Mesothelial cell of epicardium (in vitro differentiated cells): ENCODE measurements at regions not wholly inside any gene's neighbourhood (a gene's known extent, or its start where the extent isn't known, plus 50 kb on each side); places are given as distances from the start of the nearest gene placed in this dataset.
"Not testable (repeated sequence)": the region's sequence is repeated elsewhere in the genome, so short reads cannot be mapped to it uniquely, and the experiment has no call there.

Experiments
- DNase-seq, 2 experiments: peaks; one replicate each; pipeline ENCODE4 v3.0.0; 2021; ENCODE audit warnings: low spot score in 2 of 2; ENCODE audit not compliant: unreplicated experiment in 2 of 2
- H3K27ac Mint-ChIP-seq: 2 replicates; pipeline ENCODE4 v1.8.0; 2021; ENCODE audit warnings: mixed read lengths
- H3K27me3 Mint-ChIP-seq: 2 replicates; pipeline ENCODE4 v1.8.0; 2021; ENCODE audit warnings: low read depth, mixed read lengths
- H3K36me3 Mint-ChIP-seq: 2 replicates; pipeline ENCODE4 v1.8.0; 2021; ENCODE audit warnings: mixed read lengths
- H3K4me1 Mint-ChIP-seq: 2 replicates; pipeline ENCODE4 v1.8.0; 2021; ENCODE audit warnings: mixed read lengths
- H3K4me3 Mint-ChIP-seq: 2 replicates; pipeline ENCODE4 v1.8.0; 2021; ENCODE audit warnings: mild to moderate bottlenecking, moderate library complexity, mixed read lengths
- H3K9me3 Mint-ChIP-seq: 2 replicates; pipeline ENCODE4 v1.8.0; 2021; ENCODE audit warnings: mixed read lengths
- TF ChIP-seq, protein P1 (sequence below): fragments of 200-600 bp; sonication (generic); IDR thresholded peaks from one replicate; pipeline ENCODE4 v1.5.0; 2021; ENCODE audit warnings: antibody characterized with exemption; ENCODE audit not compliant: unreplicated experiment

DNA sequence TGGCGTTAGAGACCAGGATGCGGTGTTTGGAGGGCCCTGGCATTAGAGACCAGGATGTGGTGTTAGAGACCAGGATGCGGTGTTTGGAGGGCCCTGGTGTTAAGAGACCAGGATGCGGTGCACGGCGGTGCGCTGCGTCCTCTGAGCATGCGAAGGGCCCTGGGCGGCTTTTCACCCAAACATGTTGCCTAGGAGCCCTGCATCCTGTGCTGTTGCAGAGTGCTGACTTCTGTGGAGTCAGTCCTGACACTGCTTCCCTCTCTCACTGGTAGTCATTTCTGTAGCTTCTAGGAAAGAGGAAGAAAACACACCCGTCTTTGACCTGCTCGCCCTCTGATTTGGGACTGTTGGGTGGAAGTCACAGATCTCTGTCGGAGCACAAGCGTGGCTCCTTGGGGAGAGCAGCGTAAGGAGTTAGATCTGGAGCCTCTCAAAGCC is 141.2 kb downstream of the LAT start:
- Mint-ChIP-seq H3K36me3 (peaks cover 3% of the 10 kb centered on the region), H3K9me3 (peaks cover 4% of the 10 kb centered on the region), H3K4me1 (no peaks in the 10 kb centered on the region), H3K27ac (no peak overlapping the region), H3K4me3 (no peak overlapping the region), H3K27me3 (no peaks in the 10 kb centered on the region)
- TF ChIP-seq, protein P1, sequence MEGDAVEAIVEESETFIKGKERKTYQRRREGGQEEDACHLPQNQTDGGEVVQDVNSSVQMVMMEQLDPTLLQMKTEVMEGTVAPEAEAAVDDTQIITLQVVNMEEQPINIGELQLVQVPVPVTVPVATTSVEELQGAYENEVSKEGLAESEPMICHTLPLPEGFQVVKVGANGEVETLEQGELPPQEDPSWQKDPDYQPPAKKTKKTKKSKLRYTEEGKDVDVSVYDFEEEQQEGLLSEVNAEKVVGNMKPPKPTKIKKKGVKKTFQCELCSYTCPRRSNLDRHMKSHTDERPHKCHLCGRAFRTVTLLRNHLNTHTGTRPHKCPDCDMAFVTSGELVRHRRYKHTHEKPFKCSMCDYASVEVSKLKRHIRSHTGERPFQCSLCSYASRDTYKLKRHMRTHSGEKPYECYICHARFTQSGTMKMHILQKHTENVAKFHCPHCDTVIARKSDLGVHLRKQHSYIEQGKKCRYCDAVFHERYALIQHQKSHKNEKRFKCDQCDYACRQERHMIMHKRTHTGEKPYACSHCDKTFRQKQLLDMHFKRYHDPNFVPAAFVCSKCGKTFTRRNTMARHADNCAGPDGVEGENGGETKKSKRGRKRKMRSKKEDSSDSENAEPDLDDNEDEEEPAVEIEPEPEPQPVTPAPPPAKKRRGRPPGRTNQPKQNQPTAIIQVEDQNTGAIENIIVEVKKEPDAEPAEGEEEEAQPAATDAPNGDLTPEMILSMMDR, result no peak
- DNase-seq, result no peak

DNA sequence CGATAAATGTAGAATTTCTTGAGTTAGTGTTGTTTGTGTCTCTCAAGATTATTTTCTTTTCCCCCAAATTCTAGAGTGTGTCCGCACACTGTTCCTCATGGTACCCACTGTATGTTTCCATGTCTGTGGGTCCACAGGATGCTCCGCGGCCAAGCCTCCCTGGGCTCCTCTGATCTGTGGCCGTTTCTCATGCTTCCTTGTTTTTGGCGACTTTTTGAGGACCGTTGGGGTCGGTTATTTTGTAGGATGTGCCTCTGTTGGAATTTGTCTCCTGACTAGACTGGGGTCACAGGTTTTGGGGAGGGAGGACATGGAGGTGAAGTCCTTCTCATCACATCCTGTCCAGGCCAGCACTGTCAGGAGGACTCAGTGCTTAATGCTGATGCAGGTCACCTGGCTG is 140.0 kb downstream of the LAT start:
- peaks cover 3% of the 10 kb centered on the region for H3K36me3 Mint-ChIP-seq
- no peaks in the 10 kb centered on the region for H3K4me1 Mint-ChIP-seq
- no peaks in the 10 kb centered on the region for H3K27me3 Mint-ChIP-seq
- no peak overlapping the region for H3K27ac Mint-ChIP-seq
- no peak overlapping the region for H3K4me3 Mint-ChIP-seq
- DNase-seq, result no peak
- TF ChIP-seq, protein P1, result no peak
- peaks cover 4% of the 10 kb centered on the region for H3K9me3 Mint-ChIP-seq

DNA sequence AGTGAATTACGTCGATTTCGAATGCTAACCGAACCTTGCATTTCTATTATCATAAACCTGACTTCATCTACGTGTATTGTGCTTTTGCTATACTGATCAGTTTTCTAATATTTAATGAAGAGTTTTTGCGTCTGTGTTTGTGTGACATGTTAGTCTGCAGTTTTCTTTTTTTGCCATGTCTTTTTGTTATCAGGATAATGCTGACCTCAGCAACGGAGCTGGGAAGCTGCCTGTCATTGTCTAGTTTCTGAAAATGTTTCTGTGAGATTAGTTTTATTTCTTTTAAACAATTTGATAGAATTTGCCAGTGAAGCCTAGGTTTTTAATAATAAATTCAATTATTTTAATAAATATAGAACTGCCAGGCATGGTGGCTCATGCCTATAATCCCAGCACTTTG is 139.3 kb downstream of the LAT start:
- not testable (repeated sequence) for H3K27ac Mint-ChIP-seq, H3K4me3 Mint-ChIP-seq, H3K36me3 Mint-ChIP-seq, DNase-seq, H3K9me3 Mint-ChIP-seq, H3K27me3 Mint-ChIP-seq, H3K4me1 Mint-ChIP-seq

DNA sequence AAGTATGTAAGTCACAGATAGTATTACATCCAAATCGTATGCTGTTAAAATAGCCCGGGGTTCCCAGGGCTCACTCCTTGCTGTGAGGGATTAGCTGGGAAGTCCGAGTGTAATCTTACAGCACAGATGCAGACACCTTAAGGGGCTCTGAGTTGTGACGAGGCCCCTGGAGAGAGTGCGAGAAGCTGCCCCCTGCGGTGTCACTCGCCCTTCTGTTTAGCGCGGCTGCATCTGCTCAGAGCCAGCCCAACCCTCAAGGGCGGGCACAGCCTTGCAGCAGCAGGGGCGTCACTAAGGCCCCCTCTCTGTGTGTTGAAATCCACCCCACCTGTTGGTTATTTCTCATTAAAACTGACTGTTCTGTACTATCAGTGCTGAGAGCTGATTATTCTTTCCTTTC is 135.8 kb downstream of the LAT start:
- H3K27ac Mint-ChIP-seq, H3K27me3 Mint-ChIP-seq, H3K4me3 Mint-ChIP-seq, DNase-seq, H3K4me1 Mint-ChIP-seq, H3K36me3 Mint-ChIP-seq, H3K9me3 Mint-ChIP-seq: not testable (repeated sequence)

DNA sequence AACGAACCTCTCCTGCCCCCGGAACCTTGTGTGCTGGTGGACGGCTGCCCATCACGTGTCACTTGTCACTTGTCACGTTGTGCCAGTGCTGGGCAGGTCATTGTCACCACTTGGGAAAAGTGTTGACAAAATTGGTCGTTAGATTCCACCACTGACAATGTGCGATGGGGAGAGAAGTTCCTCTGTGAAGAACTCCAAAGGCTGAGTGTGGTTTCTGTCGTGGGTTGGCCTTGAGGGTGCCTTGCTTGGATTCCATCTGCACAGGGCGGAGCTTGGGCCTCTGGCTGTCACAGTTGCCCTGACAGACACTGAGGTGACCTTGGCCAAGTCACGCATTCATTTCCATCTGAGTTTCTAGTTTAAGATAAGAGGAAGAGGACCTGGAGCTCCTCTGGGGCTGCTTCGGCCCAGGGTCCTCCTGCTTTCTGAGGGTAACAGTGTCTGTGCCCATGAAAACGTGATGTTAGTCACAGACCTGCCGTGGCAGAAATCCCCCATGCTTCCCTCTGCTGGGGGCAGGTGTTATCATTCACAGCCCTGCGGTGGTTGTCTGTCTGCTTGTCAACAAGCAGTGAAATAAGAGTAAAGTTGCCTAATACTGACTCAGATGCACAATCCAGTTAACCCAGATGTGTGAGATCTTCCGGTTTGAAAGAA is 133.6 kb downstream of the LAT start:
- not testable (repeated sequence) for H3K27me3 Mint-ChIP-seq, H3K9me3 Mint-ChIP-seq, DNase-seq, H3K36me3 Mint-ChIP-seq, H3K4me3 Mint-ChIP-seq, H3K27ac Mint-ChIP-seq
- peaks cover 16% of the 10 kb centered on the region for H3K4me1 Mint-ChIP-seq

DNA sequence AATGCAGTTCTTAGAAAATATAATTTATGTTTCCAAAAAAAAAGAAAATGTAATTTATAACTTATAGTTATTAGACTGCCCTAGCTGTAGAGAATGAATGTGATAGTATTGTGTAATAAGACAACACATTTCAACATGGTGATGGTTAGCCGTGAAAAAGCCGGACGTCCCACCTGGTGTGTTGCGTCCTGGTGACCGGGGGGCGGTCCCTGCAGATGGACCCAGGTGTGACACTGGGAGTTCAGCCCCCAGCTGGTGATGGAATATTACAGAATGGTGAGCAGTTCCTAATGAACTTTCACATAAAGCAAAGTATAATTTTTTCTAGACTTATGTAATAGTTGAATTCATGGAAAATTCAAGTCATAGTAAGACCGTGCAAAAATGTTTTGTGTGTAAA is 132.8 kb downstream of the LAT start:
- no peak for DNase-seq
- Mint-ChIP-seq H3K27me3 (peaks cover 1% of the 10 kb centered on the region), H3K36me3 (peaks cover 2% of the 10 kb centered on the region), H3K4me3 (no peak overlapping the region), H3K9me3 (no peaks in the 10 kb centered on the region), H3K27ac (no peak overlapping the region), H3K4me1 (peaks cover 16% of the 10 kb centered on the region)
- TF ChIP-seq, protein P1, result no peak

DNA sequence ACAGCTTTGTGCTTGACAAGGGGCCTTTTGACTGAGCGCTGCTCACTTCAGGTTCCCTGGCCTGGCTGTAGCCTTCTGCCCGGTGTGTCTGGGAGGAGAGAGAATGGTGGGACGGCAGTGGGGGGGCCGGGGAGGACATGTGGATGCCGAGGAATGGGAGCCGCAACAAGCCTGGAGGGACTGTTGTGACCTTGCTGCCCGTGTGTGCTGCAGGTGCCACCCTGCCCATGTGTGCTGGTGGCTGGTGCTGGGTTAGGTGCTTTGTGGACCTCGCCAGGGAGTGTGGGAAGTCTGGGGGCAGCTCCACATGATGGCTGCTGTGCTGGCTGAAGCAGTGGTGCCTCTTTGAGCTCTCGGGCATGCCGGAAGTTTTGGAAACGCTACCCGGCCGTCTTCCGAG is 132.1 kb downstream of the LAT start:
- DNase-seq, result no peak
- H3K36me3 Mint-ChIP-seq, result no peaks in the 10 kb centered on the region
- H3K27ac Mint-ChIP-seq, result no peak overlapping the region
- peaks cover 1% of the 10 kb centered on the region for H3K27me3 Mint-ChIP-seq
- H3K4me1 Mint-ChIP-seq, result peaks cover 16% of the 10 kb centered on the region
- TF ChIP-seq, protein P1, result no peak
- no peaks in the 10 kb centered on the region for H3K9me3 Mint-ChIP-seq
- H3K4me3 Mint-ChIP-seq, result no peak overlapping the region

DNA sequence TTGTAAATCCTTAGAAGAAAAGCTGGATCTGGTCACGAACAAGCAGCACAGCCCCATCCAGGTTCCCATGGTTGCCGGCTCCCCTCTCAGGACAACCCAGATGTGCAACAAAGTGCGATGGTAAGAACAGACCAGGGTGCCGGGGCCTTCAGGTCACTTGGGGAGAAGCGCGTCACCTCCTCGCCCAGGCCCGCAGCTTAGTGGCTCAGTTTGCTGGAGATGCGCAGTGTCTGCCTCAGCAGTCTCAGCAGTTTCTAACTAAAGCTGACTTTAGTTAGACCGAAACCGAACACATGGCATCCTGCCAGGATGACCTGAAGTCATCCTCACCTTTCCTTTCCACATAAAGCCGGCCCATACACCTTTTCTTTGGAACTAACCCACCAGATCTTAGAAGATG is 131.4 kb downstream of the LAT start:
- H3K9me3 Mint-ChIP-seq, H3K4me3 Mint-ChIP-seq, DNase-seq, H3K36me3 Mint-ChIP-seq, H3K27me3 Mint-ChIP-seq, H3K27ac Mint-ChIP-seq: not testable (repeated sequence)
- H3K4me1 Mint-ChIP-seq, result peaks cover 16% of the 10 kb centered on the region

DNA sequence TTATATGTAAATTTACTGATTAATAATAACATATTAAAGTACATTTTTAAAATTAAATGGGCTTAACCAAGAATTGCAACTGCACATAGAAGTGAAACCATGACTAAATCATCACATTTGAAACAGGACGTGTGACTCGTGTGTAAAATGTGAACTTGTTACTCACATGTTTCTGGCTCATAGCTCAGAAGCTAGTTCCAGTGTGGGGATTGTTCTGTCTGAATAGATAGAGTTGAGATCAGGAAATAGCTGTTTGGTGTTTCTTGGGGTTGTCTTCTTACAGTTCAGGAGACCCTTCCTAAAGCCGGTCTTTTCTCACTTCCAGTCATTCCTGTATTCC is 130.9 kb downstream of the LAT start:
- H3K36me3 Mint-ChIP-seq, H3K9me3 Mint-ChIP-seq, H3K27me3 Mint-ChIP-seq, H3K27ac Mint-ChIP-seq, H3K4me3 Mint-ChIP-seq, DNase-seq: not testable (repeated sequence)
- peaks cover 16% of the 10 kb centered on the region for H3K4me1 Mint-ChIP-seq
